ENCODE measurements at regions not wholly inside any gene's neighbourhood (a gene's known extent, or its start where the extent isn't known, plus 50 kb on each side); places are given as distances from the start of the nearest gene placed in this dataset.

DNA sequence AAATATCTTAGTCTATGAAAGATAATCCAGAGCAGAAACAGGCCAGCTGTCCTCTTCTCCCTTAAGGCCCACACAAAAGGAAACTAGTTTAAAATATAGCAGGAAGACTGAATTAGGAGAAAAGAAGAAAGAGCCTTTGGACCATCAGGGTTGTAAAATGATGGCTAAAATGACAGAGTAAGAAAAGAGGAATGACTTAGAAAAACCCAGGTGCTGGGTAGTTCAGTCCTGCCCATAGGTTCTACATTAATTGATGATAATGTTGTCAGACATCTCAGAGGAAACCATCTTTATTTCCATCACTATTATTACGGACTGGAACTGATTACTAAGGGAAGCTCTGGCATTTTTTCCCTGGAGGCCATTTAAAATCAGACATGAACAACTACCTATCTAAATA is 142.8 kb upstream of the STT3B start:
- TF ChIP-seq, protein P1, sequence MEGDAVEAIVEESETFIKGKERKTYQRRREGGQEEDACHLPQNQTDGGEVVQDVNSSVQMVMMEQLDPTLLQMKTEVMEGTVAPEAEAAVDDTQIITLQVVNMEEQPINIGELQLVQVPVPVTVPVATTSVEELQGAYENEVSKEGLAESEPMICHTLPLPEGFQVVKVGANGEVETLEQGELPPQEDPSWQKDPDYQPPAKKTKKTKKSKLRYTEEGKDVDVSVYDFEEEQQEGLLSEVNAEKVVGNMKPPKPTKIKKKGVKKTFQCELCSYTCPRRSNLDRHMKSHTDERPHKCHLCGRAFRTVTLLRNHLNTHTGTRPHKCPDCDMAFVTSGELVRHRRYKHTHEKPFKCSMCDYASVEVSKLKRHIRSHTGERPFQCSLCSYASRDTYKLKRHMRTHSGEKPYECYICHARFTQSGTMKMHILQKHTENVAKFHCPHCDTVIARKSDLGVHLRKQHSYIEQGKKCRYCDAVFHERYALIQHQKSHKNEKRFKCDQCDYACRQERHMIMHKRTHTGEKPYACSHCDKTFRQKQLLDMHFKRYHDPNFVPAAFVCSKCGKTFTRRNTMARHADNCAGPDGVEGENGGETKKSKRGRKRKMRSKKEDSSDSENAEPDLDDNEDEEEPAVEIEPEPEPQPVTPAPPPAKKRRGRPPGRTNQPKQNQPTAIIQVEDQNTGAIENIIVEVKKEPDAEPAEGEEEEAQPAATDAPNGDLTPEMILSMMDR (IDR thresholded peaks at IDR 0.05), result no peak
- no peak for TF ChIP-seq POLR2A (IDR thresholded peaks at IDR 0.05)

Measured in esophagus squamous epithelium (tissue), 4 donors.